ENCODE measurements at regions not wholly inside any gene's neighbourhood (a gene's known extent, or its start where the extent isn't known, plus 50 kb on each side); places are given as distances from the start of the nearest gene placed in this dataset.

DNA sequence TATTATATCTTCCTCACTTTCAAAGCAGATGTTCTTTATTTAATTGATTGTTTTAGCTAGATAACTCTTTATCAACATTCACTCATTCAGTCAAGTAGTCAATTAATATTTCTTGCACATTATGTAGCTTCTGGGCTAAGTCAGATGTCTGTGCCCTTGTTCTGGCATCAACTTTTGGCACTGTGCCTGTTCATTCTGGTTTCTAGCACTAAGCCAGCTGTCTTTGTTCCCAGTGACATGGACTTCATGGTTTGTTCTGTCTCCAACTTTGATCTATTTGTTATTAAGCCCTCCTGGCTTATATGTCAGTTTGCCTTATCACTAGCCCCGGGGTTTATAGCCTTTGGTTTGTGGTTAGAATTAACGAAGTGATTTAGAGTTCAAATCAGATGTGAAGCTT, 247.9 kb upstream of the SYT4 start:
- TF ChIP-seq, protein P1, sequence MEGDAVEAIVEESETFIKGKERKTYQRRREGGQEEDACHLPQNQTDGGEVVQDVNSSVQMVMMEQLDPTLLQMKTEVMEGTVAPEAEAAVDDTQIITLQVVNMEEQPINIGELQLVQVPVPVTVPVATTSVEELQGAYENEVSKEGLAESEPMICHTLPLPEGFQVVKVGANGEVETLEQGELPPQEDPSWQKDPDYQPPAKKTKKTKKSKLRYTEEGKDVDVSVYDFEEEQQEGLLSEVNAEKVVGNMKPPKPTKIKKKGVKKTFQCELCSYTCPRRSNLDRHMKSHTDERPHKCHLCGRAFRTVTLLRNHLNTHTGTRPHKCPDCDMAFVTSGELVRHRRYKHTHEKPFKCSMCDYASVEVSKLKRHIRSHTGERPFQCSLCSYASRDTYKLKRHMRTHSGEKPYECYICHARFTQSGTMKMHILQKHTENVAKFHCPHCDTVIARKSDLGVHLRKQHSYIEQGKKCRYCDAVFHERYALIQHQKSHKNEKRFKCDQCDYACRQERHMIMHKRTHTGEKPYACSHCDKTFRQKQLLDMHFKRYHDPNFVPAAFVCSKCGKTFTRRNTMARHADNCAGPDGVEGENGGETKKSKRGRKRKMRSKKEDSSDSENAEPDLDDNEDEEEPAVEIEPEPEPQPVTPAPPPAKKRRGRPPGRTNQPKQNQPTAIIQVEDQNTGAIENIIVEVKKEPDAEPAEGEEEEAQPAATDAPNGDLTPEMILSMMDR (IDR thresholded peaks at IDR 0.05) = no peak
- TF ChIP-seq ZFX (IDR thresholded peaks at IDR 0.05; ENCODE audit: borderline replicate concordance) = no peak
